ENCODE measurements at regions not wholly inside any gene's neighbourhood (a gene's known extent, or its start where the extent isn't known, plus 50 kb on each side); places are given as distances from the start of the nearest gene placed in this dataset.

GRCh38 chr16:52725461-52725860 is 178.5 kb upstream of the TOX3 start:
- Histone ChIP-seq H3K27ac (ENCODE audit: low read depth, low read length) (no peak overlapping the region), H3K36me3 (ENCODE audit: control insufficient read depth, insufficient read depth, low read length) (no peaks in the 10 kb centered on the region), H3K9me3 (ENCODE audit: control insufficient read depth, low read length) (peaks cover 2% of the 10 kb centered on the region), H3K4me1 (ENCODE audit: control insufficient read depth, insufficient read depth, low read length) (no peaks in the 10 kb centered on the region), H3K4me3 (ENCODE audit: low read length) (no peak overlapping the region), H3K9ac (ENCODE audit: extremely low read depth, low read length, poor library complexity, severe bottlenecking) (no peak overlapping the region), H3K27me3 (ENCODE audit: control insufficient read depth, insufficient read depth, low read length, poor library complexity, severe bottlenecking) (no peaks in the 10 kb centered on the region)
- no peaks in the 10 kb centered on the region for H3K27me3 Mint-ChIP-seq (ENCODE audit: insufficient read depth)
- H3K4me1 Mint-ChIP-seq, result no peaks in the 10 kb centered on the region
- peaks cover under 1% of the 10 kb centered on the region for H3K36me3 Mint-ChIP-seq (ENCODE audit: low read depth)
- no peak overlapping the region for H3K27ac Mint-ChIP-seq
- WGBS, 2 experiments (ENCODE audit: insufficient coverage in 1 of 2, insufficient read length in 1 of 2), result 83% methylated on average over 1 of the region's 1 CpG; no CpG with 5 or more reads in 1 of the 2 experiments
- no peak overlapping the region for H3K4me3 Mint-ChIP-seq
- TF ChIP-seq CTCF (conservative IDR thresholded peaks at IDR 0.05), result no peak
- DNase-seq, result no peak
- H3K9me3 Mint-ChIP-seq, result peaks cover 21% of the 10 kb centered on the region

GRCh38 chr16:52725043-52725442 is 178.1 kb upstream of the TOX3 start:
- H3K4me3 Mint-ChIP-seq, result no peak overlapping the region
- Histone ChIP-seq H3K9ac (ENCODE audit: extremely low read depth, low read length, poor library complexity, severe bottlenecking) (no peak overlapping the region), H3K9me3 (ENCODE audit: control insufficient read depth, low read length) (no peaks in the 10 kb centered on the region), H3K27ac (ENCODE audit: low read depth, low read length) (no peak overlapping the region), H3K27me3 (ENCODE audit: control insufficient read depth, insufficient read depth, low read length, poor library complexity, severe bottlenecking) (no peaks in the 10 kb centered on the region), H3K4me3 (ENCODE audit: low read length) (no peak overlapping the region), H3K36me3 (ENCODE audit: control insufficient read depth, insufficient read depth, low read length) (no peaks in the 10 kb centered on the region), H3K4me1 (ENCODE audit: control insufficient read depth, insufficient read depth, low read length) (no peaks in the 10 kb centered on the region)
- peaks cover 18% of the 10 kb centered on the region for H3K9me3 Mint-ChIP-seq
- TF ChIP-seq CTCF (conservative IDR thresholded peaks at IDR 0.05), result no peak
- DNase-seq, result no peak
- no peak overlapping the region for H3K27ac Mint-ChIP-seq
- H3K36me3 Mint-ChIP-seq (ENCODE audit: low read depth), result no peaks in the 10 kb centered on the region
- no peaks in the 10 kb centered on the region for H3K4me1 Mint-ChIP-seq
- 92 to 98% methylated on average over 3 of the region's 3 CpGs for WGBS, 2 experiments (ENCODE audit: insufficient coverage in 1 of 2, insufficient read length in 1 of 2)
- no peaks in the 10 kb centered on the region for H3K27me3 Mint-ChIP-seq (ENCODE audit: insufficient read depth)

GRCh38 chr16:52721331-52721730 is 174.4 kb upstream of the TOX3 start:
- H3K4me3 ChIP-seq (ENCODE audit: low read length), result no peak overlapping the region
- DNase-seq, result no peak
- peak overlapping the region; percentile 9 for H3K27ac ChIP-seq (ENCODE audit: low read depth, low read length)
- no peak for TF ChIP-seq CTCF (conservative IDR thresholded peaks at IDR 0.05)
- no peaks in the 10 kb centered on the region for H3K36me3 Mint-ChIP-seq (ENCODE audit: low read depth)
- 73 to 80% methylated on average over 3 to 6 of the region's 6 CpGs for WGBS, 2 experiments (ENCODE audit: insufficient coverage in 1 of 2, insufficient read length in 1 of 2)
- no peaks in the 10 kb centered on the region for H3K9me3 ChIP-seq (ENCODE audit: control insufficient read depth, low read length)
- no peak overlapping the region for H3K9ac ChIP-seq (ENCODE audit: extremely low read depth, low read length, poor library complexity, severe bottlenecking)
- H3K4me1 Mint-ChIP-seq, result no peaks in the 10 kb centered on the region
- H3K27me3 ChIP-seq (ENCODE audit: control insufficient read depth, insufficient read depth, low read length, poor library complexity, severe bottlenecking), result no peaks in the 10 kb centered on the region
- no peaks in the 10 kb centered on the region for H3K27me3 Mint-ChIP-seq (ENCODE audit: insufficient read depth)
- no peak overlapping the region for H3K4me3 Mint-ChIP-seq
- no peaks in the 10 kb centered on the region for H3K36me3 ChIP-seq (ENCODE audit: control insufficient read depth, insufficient read depth, low read length)
- no peaks in the 10 kb centered on the region for H3K4me1 ChIP-seq (ENCODE audit: control insufficient read depth, insufficient read depth, low read length)
- H3K9me3 Mint-ChIP-seq, result no peaks in the 10 kb centered on the region
- no peak overlapping the region for H3K27ac Mint-ChIP-seq

Measured in endodermal cell (in vitro differentiated cells).